ENCODE measurements at regions not wholly inside any gene's neighbourhood (a gene's known extent, or its start where the extent isn't known, plus 50 kb on each side); places are given as distances from the start of the nearest gene placed in this dataset.
A peak's percentile ranks its signal among the peaks of the same experiment; 100 is the strongest.
"Not testable (repeated sequence)": the region's sequence is repeated elsewhere in the genome, so short reads cannot be mapped to it uniquely, and the experiment has no call there.

- no peak for DNase-seq
- TF ChIP-seq GATA1 (IDR thresholded peaks at IDR 0.05; ENCODE audit: low read depth, low read length) = no peak
- TF ChIP-seq POLR2A (IDR thresholded peaks at IDR 0.05; ENCODE audit: low read length) = no peak
Observed at GRCh38 chr4:93888308-93888707, 59.8 kb downstream of the ATOH1 start.

- TF ChIP-seq POLR2A (IDR thresholded peaks at IDR 0.05; ENCODE audit: low read length) (no peak), GATA1 (IDR thresholded peaks at IDR 0.05; ENCODE audit: low read depth, low read length) (no peak)
- DNase-seq = no peak
Observed at GRCh38 chr4:93888768-93889167, 60.2 kb downstream of the ATOH1 start.

- no peak for DNase-seq
- TF ChIP-seq POLR2A (IDR thresholded peaks at IDR 0.05; ENCODE audit: low read length) (no peak), GATA1 (IDR thresholded peaks at IDR 0.05; ENCODE audit: low read depth, low read length) (no peak)
Observed at GRCh38 chr4:93891244-93891643, 62.7 kb downstream of the ATOH1 start.

GRCh38 chr4:93894995-93895394 lies 66.4 kb downstream of the ATOH1 start:
- DNase-seq = no peak
- TF ChIP-seq POLR2A (IDR thresholded peaks at IDR 0.05; ENCODE audit: low read length) (no peak), GATA1 (IDR thresholded peaks at IDR 0.05; ENCODE audit: low read depth, low read length) (no peak)

- DNase-seq = peak; percentile 7 to 52
- no peak for TF ChIP-seq POLR2A (IDR thresholded peaks at IDR 0.05; ENCODE audit: low read length)
- no peak for TF ChIP-seq GATA1 (IDR thresholded peaks at IDR 0.05; ENCODE audit: low read depth, low read length)
Observed at GRCh38 chr4:93896516-93896915, 68.0 kb downstream of the ATOH1 start.

GRCh38 chr4:93897559-93897958 lies 69.0 kb downstream of the ATOH1 start:
- peak; percentile 6 to 20 for DNase-seq
- no peak for TF ChIP-seq POLR2A (IDR thresholded peaks at IDR 0.05; ENCODE audit: low read length)
- TF ChIP-seq GATA1 (IDR thresholded peaks at IDR 0.05; ENCODE audit: low read depth, low read length) = no peak

- TF ChIP-seq POLR2A (IDR thresholded peaks at IDR 0.05; ENCODE audit: low read length) (no peak), GATA1 (IDR thresholded peaks at IDR 0.05; ENCODE audit: low read depth, low read length) (no peak)
- DNase-seq = no peak
Observed at GRCh38 chr4:93908778-93909177, 80.2 kb downstream of the ATOH1 start.

GRCh38 chr4:93911671-93912070 lies 83.1 kb downstream of the ATOH1 start:
- no peak for DNase-seq
- TF ChIP-seq GATA1 (IDR thresholded peaks at IDR 0.05; ENCODE audit: low read depth, low read length) = no peak
- no peak for TF ChIP-seq POLR2A (IDR thresholded peaks at IDR 0.05; ENCODE audit: low read length)

GRCh38 chr4:93912146-93912545 lies 83.6 kb downstream of the ATOH1 start:
- TF ChIP-seq GATA1 (IDR thresholded peaks at IDR 0.05; ENCODE audit: low read depth, low read length) = no peak
- no peak for TF ChIP-seq POLR2A (IDR thresholded peaks at IDR 0.05; ENCODE audit: low read length)

GRCh38 chr4:93918856-93919255 lies 90.3 kb downstream of the ATOH1 start:
- TF ChIP-seq GATA1 (IDR thresholded peaks at IDR 0.05; ENCODE audit: low read depth, low read length) = no peak
- TF ChIP-seq POLR2A (IDR thresholded peaks at IDR 0.05; ENCODE audit: low read length) = no peak
- DNase-seq = no peak

More at GRCh38 chr4:93912146-93912545, 83.6 kb downstream of the ATOH1 start:
- DNase-seq = no peak

GRCh38 chr4:93923570-93923969 lies 95.0 kb downstream of the ATOH1 start:
- not testable (repeated sequence) for DNase-seq

- TF ChIP-seq GATA1 (IDR thresholded peaks at IDR 0.05; ENCODE audit: low read depth, low read length) (no peak), POLR2A (IDR thresholded peaks at IDR 0.05; ENCODE audit: low read length) (no peak)
- no peak for DNase-seq
Observed at GRCh38 chr4:93947286-93947685, 118.7 kb downstream of the ATOH1 start.

GRCh38 chr4:93950239-93950638 lies 121.7 kb downstream of the ATOH1 start:
- DNase-seq = not testable (repeated sequence)

GRCh38 chr4:93957186-93957585 lies 128.6 kb downstream of the ATOH1 start:
- DNase-seq = no peak
- TF ChIP-seq POLR2A (IDR thresholded peaks at IDR 0.05; ENCODE audit: low read length) = no peak
- TF ChIP-seq GATA1 (IDR thresholded peaks at IDR 0.05; ENCODE audit: low read depth, low read length) = no peak

GRCh38 chr4:93960450-93960849 lies 131.9 kb downstream of the ATOH1 start:
- TF ChIP-seq POLR2A (IDR thresholded peaks at IDR 0.05; ENCODE audit: low read length) (no peak), GATA1 (IDR thresholded peaks at IDR 0.05; ENCODE audit: low read depth, low read length) (no peak)
- DNase-seq = no peak

GRCh38 chr4:93960916-93961315 lies 132.4 kb downstream of the ATOH1 start:
- no peak for DNase-seq

More at GRCh38 chr4:93960916-93961315, 132.4 kb downstream of the ATOH1 start:
- TF ChIP-seq POLR2A (IDR thresholded peaks at IDR 0.05; ENCODE audit: low read length) (no peak), GATA1 (IDR thresholded peaks at IDR 0.05; ENCODE audit: low read depth, low read length) (no peak)
